ENCODE measurements at regions not wholly inside any gene's neighbourhood (a gene's known extent, or its start where the extent isn't known, plus 50 kb on each side); places are given as distances from the start of the nearest gene placed in this dataset.

DNA sequence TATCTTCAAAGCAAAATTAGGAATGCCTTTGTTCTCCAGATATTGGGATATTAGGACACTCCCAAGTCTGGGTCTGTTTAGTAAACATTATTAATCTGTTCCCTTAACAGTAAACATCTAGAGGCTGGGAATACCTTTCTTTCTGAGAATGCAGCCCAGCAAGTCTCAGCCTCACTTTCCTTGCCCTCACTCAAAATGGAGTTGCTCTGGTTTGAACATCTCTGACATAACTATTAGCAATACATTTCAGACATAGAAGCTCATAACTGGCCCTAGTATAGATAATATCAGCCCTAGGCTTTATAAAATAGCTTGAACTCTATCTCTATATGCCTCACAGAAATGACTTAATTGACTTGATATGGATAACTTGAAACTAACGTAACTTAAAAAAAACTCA lies 299.8 kb downstream of the SPATA18 start (continued):
- TF ChIP-seq STAT5A (IDR thresholded peaks at IDR 0.05; ENCODE audit: borderline replicate concordance, low read length) (no peak), ZNF311 (CRISPR knock-in tag; IDR thresholded peaks at IDR 0.05) (no peak), ATF6 (CRISPR knock-in tag; IDR thresholded peaks at IDR 0.05) (no peak), MLX (CRISPR knock-in tag; conservative IDR thresholded peaks at IDR 0.05) (no peak), NFXL1 (CRISPR knock-in tag; IDR thresholded peaks at IDR 0.05) (no peak), ZNF76 (CRISPR knock-in tag; IDR thresholded peaks at IDR 0.05; ENCODE audit: borderline replicate concordance) (no peak), PTRF (tag; IDR thresholded peaks at IDR 0.05) (no peak), LCOR (CRISPR knock-in tag; IDR thresholded peaks at IDR 0.05) (no peak)
- TF ChIP-seq, protein P1, sequence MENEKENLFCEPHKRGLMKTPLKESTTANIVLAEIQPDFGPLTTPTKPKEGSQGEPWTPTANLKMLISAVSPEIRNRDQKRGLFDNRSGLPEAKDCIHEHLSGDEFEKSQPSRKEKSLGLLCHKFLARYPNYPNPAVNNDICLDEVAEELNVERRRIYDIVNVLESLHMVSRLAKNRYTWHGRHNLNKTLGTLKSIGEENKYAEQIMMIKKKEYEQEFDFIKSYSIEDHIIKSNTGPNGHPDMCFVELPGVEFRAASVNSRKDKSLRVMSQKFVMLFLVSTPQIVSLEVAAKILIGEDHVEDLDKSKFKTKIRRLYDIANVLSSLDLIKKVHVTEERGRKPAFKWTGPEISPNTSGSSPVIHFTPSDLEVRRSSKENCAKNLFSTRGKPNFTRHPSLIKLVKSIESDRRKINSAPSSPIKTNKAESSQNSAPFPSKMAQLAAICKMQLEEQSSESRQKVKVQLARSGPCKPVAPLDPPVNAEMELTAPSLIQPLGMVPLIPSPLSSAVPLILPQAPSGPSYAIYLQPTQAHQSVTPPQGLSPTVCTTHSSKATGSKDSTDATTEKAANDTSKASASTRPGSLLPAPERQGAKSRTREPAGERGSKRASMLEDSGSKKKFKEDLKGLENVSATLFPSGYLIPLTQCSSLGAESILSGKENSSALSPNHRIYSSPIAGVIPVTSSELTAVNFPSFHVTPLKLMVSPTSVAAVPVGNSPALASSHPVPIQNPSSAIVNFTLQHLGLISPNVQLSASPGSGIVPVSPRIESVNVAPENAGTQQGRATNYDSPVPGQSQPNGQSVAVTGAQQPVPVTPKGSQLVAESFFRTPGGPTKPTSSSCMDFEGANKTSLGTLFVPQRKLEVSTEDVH (IDR thresholded peaks at IDR 0.05; ENCODE audit: low read depth, partially characterized antibody), result no peak
